ENCODE measurements at regions not wholly inside any gene's neighbourhood (a gene's known extent, or its start where the extent isn't known, plus 50 kb on each side); places are given as distances from the start of the nearest gene placed in this dataset.
A peak's percentile ranks its signal among the peaks of the same experiment; 100 is the strongest.

- TF ChIP-seq HHEX (CRISPR knock-in tag; IDR thresholded peaks at IDR 0.05) (0 out of 2 replicates have a peak, but pooled peaks have one; percentile 32), ZNF710 (CRISPR knock-in tag; IDR thresholded peaks at IDR 0.05; ENCODE audit: borderline replicate concordance) (peak; percentile 46; the same call in 1 of the 2 replicates), SAFB2 (CRISPR knock-in tag; IDR thresholded peaks at IDR 0.05; ENCODE audit: borderline replicate concordance, low read depth) (no peak), EED (CRISPR knock-in tag; IDR thresholded peaks at IDR 0.05) (no peak), ETS1 (CRISPR knock-in tag; IDR thresholded peaks at IDR 0.05) (no peak), ZNF331 (CRISPR knock-in tag; IDR thresholded peaks at IDR 0.05) (peak; percentile 71), DMAP1 (CRISPR knock-in tag; IDR thresholded peaks at IDR 0.05) (no peak), PHF21A (CRISPR knock-in tag; IDR thresholded peaks at IDR 0.05) (peak; percentile 62; the same call in 1 of the 2 replicates), ZNF317 (CRISPR knock-in tag; IDR thresholded peaks at IDR 0.05) (0 out of 2 replicates have a peak, but pooled peaks have one; percentile 58), SP5 (CRISPR knock-in tag; IDR thresholded peaks at IDR 0.05; ENCODE audit: borderline replicate concordance, low read depth) (peak; percentile 56; the same call in 1 of the 2 replicates), FOXK1 (CRISPR knock-in tag; IDR thresholded peaks at IDR 0.05; ENCODE audit: borderline replicate concordance, low read depth) (peak; percentile 38; the same call in 1 of the 2 replicates), RERE (CRISPR knock-in tag; IDR thresholded peaks at IDR 0.05; ENCODE audit: low read depth) (peak; percentile 69; the same call in 1 of the 2 replicates), AHDC1 (CRISPR knock-in tag; IDR thresholded peaks at IDR 0.05; ENCODE audit: borderline replicate concordance) (peak; percentile 49; the same call in 1 of the 2 replicates), GFI1 (CRISPR knock-in tag; IDR thresholded peaks at IDR 0.05; ENCODE audit: borderline replicate concordance) (peak; percentile 78; the same call in 1 of the 2 replicates)
These were observed 55.6 kb downstream of the UTRN start (continued) for GRCh38 chr6:144340541-144341371.

Measured in HepG2 (cell line).